Progenitor cell of endocrine pancreas (in vitro differentiated cells): ENCODE measurements at regions not wholly inside any gene's neighbourhood (a gene's known extent, or its start where the extent isn't known, plus 50 kb on each side); places are given as distances from the start of the nearest gene placed in this dataset.

Experiments used
- DNase-seq: peaks from one replicate; pipeline ENCODE4 v3.0.0; 2021; ENCODE audit warnings: low spot score; ENCODE audit not compliant: unreplicated experiment
- H3K27ac Mint-ChIP-seq: 2 replicates; pipeline ENCODE4 v1.8.0; 2021; ENCODE audit warnings: mild to moderate bottlenecking, moderate library complexity, mixed read lengths
- H3K27me3 Mint-ChIP-seq: 2 replicates; pipeline ENCODE4 v1.8.0; 2021; ENCODE audit warnings: mixed read lengths
- H3K36me3 Mint-ChIP-seq: 2 replicates; pipeline ENCODE4 v1.8.0; 2022; ENCODE audit warnings: mixed read lengths; ENCODE audit not compliant: insufficient read depth
- H3K4me1 Mint-ChIP-seq: 2 replicates; pipeline ENCODE4 v1.8.0; 2021; ENCODE audit warnings: low read depth, mixed read lengths
- H3K4me3 Mint-ChIP-seq: 2 replicates; pipeline ENCODE4 v1.8.0; 2021; ENCODE audit warnings: low read depth, mild to moderate bottlenecking, moderate library complexity, mixed read lengths
- H3K9me3 Mint-ChIP-seq: 2 replicates; pipeline ENCODE4 v1.8.0; 2021; ENCODE audit warnings: low read depth, mixed read lengths
- CTCF ChIP-seq: fragments of 200-600 bp; sonication (generic); IDR thresholded peaks from one replicate; pipeline ENCODE4 v1.5.0; 2021; ENCODE audit warnings: antibody characterized with exemption, mild to moderate bottlenecking; ENCODE audit not compliant: unreplicated experiment

DNA sequence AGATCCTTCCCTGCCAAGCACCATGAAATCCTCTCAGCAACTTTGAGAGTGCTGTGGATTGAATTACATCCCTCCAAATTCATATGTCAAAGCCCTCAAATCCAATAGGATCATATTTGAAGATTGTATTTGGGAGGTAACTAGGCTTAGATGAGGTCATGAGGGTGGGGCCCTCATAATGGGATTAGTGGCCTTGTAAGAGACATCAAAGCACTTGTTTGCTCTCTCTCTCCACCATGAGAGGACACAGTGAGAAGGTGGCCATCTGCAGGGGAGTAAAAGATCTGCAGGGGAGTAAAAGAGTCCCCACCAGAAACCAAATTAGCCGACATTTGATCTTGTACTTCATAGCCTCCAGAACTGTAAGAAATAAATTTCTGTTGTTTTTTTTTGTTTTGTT, 298.2 kb downstream of the SAMD5 start:
- no peak overlapping the region for H3K27ac Mint-ChIP-seq
- no peaks in the 10 kb centered on the region for H3K27me3 Mint-ChIP-seq
- no peak for DNase-seq
- peaks cover 10% of the 10 kb centered on the region for H3K9me3 Mint-ChIP-seq
- H3K4me1 Mint-ChIP-seq, result peaks cover 11% of the 10 kb centered on the region
- peaks cover 12% of the 10 kb centered on the region for H3K36me3 Mint-ChIP-seq
- H3K4me3 Mint-ChIP-seq, result no peak overlapping the region
- no peak for TF ChIP-seq CTCF

DNA sequence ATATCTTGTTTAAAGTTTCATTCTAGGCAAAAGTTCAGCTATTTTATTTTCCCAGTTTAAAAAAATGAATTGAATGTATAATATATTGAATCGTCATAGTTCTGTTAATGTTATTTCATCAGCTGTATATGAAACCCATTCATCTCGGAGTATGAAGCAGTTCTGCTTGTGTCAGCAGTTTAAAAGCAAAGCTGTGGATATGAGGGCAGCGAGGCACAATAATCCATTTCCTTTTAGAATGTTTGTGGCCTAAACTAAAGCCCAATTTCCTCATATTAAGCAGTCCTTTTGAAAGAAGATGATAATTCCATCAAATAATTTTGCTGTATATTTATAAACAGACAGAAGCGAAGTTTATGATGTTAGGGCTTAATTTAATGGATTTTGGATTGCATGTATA, 300.1 kb downstream of the SAMD5 start:
- TF ChIP-seq CTCF, result no peak
- no peak for DNase-seq
- Mint-ChIP-seq H3K27me3 (no peaks in the 10 kb centered on the region), H3K4me1 (peaks cover 20% of the 10 kb centered on the region), H3K9me3 (peaks cover 9% of the 10 kb centered on the region), H3K4me3 (no peak overlapping the region), H3K36me3 (peaks cover 12% of the 10 kb centered on the region), H3K27ac (no peak overlapping the region)

DNA sequence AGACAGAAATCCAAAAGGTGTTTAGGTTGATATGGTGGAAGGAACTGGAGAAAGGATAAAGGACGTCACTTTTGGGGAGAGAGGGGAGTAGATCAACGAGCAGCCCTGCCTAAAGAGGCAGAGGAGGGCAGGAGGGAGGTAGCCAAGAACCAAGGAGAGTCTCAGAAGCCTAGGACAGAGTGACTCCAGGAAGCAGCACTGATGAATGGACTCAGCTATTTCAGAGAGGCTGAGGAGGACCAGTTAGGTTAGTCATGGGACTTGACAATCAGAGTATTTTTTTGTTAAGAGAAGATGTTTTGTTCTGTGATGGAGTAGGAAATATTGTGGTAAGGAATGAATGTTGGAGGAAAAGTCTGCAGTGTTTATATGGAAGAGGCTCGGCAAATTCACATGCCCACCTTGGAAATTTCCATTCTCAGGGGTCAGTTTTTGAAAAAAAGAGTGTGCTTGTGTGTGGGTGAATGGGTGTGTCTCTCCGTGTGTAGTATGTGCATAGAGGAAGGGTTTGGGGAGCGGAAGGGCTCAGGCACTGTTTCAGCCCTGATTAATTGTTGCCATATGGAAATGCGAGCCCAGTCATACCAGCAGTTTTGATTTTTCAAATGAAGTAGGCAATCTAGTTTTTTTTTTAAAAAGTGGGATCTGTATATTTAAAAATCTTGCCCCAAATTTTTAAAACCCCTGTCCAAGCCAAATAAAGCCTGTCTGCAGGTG, 303.6 kb downstream of the SAMD5 start:
- Mint-ChIP-seq H3K4me1 (peaks cover 13% of the 10 kb centered on the region), H3K36me3 (no peaks in the 10 kb centered on the region), H3K27ac (peak overlapping the region; percentile 0), H3K27me3 (no peaks in the 10 kb centered on the region), H3K4me3 (no peak overlapping the region), H3K9me3 (no peaks in the 10 kb centered on the region)
- no peak for DNase-seq
- no peak for TF ChIP-seq CTCF

DNA sequence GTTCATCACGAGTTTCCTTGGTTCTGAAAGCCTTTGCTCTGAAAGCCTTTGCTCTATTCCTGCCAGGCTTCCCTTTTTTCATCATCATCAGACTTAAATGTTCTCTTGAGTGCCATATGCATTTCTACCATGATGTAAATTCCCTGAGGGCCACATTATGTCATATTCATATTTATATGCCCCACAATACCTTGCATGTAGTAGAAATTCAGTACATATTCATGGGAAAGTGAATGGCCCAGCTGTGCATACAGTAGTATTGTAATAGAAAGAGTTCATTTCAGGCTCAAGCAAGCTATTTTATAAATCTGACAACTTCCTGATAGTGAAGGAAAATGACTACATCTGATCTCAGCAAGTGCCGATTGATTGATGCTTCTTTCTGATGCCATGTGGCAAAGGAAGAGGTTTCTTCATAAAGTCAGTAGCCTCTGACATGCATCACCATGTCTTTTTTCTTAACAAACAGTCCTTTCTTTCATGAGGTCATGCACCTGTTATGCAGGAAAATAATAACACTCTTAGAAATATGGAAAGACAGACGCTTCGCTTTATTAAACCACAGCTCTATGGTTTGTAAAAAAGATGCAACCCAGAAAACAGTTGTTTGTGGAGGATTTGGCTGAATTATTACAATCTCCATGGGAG, 308.7 kb downstream of the SAMD5 start:
- no peak overlapping the region for H3K4me3 Mint-ChIP-seq
- H3K9me3 Mint-ChIP-seq, result peaks cover 7% of the 10 kb centered on the region
- peaks cover 18% of the 10 kb centered on the region for H3K4me1 Mint-ChIP-seq

DNA sequence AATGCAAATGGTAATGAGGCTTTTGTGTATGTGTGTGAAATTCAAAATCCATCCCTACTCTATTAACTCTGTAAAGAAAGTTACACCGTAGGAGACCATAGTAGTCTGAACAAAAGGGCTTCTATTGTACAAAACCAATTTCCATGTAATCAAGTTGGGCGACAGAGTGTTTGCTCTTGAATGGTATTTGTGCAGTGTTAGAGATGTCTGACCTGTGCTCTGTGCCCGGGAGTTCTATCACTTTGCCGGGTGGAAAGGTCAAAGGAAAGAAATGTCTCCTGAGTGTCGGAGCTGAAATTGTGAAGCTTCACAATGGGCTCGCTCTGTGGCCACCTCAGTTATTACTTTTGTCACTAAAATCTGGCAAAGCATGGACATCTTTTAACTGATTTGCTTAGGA, 312.0 kb downstream of the SAMD5 start:
- TF ChIP-seq CTCF, result no peak
- H3K27me3 Mint-ChIP-seq, result no peaks in the 10 kb centered on the region
- peaks cover 7% of the 10 kb centered on the region for H3K9me3 Mint-ChIP-seq
- peaks cover 13% of the 10 kb centered on the region for H3K4me1 Mint-ChIP-seq
- H3K27ac Mint-ChIP-seq, result peak overlapping the region; percentile 82
- peaks cover 7% of the 10 kb centered on the region for H3K36me3 Mint-ChIP-seq
- no peak overlapping the region for H3K4me3 Mint-ChIP-seq
- DNase-seq, result no peak

More for the DNA sequence above, 308.7 kb downstream of the SAMD5 start:
- no peak for TF ChIP-seq CTCF
- no peak for DNase-seq
- H3K36me3 Mint-ChIP-seq, result peaks cover 7% of the 10 kb centered on the region
- H3K27me3 Mint-ChIP-seq, result no peaks in the 10 kb centered on the region
- H3K27ac Mint-ChIP-seq, result no peak overlapping the region
